ENCODE measurements at regions not wholly inside any gene's neighbourhood (a gene's known extent, or its start where the extent isn't known, plus 50 kb on each side); places are given as distances from the start of the nearest gene placed in this dataset.

GRCh38 chr3:65109966-65110500, 422.2 kb upstream of the ADAMTS9 start (continued):
- TF ChIP-seq MXI1 (IDR thresholded peaks at IDR 0.05; ENCODE audit: low read depth, low read length) (no peak), ESRRA (IDR thresholded peaks at IDR 0.05; ENCODE audit: low read length) (no peak), IRF5 (IDR thresholded peaks at IDR 0.05; ENCODE audit: borderline replicate concordance) (no peak), RAD21 (IDR thresholded peaks at IDR 0.05; ENCODE audit: insufficient read depth, low read depth, low read length) (no peak), E2F4 (IDR thresholded peaks at IDR 0.05; ENCODE audit: low read depth, low read length) (no peak), ATF3 (IDR thresholded peaks at IDR 0.05; ENCODE audit: borderline replicate concordance, extremely low read depth, low read depth, low read length) (no peak), RELB (IDR thresholded peaks at IDR 0.05; ENCODE audit: low read depth) (no peak), NKRF (conservative IDR thresholded peaks at IDR 0.05) (no peak), IRF3 (IDR thresholded peaks at IDR 0.05) (no peak), SMC3 (IDR thresholded peaks at IDR 0.05; ENCODE audit: borderline replicate concordance, low read length) (no peak)

Measured in GM12878 (cell line).